ENCODE measurements at regions not wholly inside any gene's neighbourhood (a gene's known extent, or its start where the extent isn't known, plus 50 kb on each side); places are given as distances from the start of the nearest gene placed in this dataset.

GRCh38 chr10:20981419-20981953 lies 84.4 kb upstream of the NEBL start:
- Mint-ChIP-seq H3K4me1 (ENCODE audit: unreplicated experiment) (peaks cover 12% of the 10 kb centered on the region), H3K9me3 (no peaks in the 10 kb centered on the region), H3K27me3 (peaks cover 4% of the 10 kb centered on the region), H3K27ac (no peak overlapping the region), H3K4me3 (no peak overlapping the region), H3K36me3 (no peaks in the 10 kb centered on the region)
- no peak for DNase-seq (ENCODE audit: extremely low spot score, unreplicated experiment)
- TF ChIP-seq, protein P1, sequence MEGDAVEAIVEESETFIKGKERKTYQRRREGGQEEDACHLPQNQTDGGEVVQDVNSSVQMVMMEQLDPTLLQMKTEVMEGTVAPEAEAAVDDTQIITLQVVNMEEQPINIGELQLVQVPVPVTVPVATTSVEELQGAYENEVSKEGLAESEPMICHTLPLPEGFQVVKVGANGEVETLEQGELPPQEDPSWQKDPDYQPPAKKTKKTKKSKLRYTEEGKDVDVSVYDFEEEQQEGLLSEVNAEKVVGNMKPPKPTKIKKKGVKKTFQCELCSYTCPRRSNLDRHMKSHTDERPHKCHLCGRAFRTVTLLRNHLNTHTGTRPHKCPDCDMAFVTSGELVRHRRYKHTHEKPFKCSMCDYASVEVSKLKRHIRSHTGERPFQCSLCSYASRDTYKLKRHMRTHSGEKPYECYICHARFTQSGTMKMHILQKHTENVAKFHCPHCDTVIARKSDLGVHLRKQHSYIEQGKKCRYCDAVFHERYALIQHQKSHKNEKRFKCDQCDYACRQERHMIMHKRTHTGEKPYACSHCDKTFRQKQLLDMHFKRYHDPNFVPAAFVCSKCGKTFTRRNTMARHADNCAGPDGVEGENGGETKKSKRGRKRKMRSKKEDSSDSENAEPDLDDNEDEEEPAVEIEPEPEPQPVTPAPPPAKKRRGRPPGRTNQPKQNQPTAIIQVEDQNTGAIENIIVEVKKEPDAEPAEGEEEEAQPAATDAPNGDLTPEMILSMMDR (conservative IDR thresholded peaks at IDR 0.05): no peak

DNA sequence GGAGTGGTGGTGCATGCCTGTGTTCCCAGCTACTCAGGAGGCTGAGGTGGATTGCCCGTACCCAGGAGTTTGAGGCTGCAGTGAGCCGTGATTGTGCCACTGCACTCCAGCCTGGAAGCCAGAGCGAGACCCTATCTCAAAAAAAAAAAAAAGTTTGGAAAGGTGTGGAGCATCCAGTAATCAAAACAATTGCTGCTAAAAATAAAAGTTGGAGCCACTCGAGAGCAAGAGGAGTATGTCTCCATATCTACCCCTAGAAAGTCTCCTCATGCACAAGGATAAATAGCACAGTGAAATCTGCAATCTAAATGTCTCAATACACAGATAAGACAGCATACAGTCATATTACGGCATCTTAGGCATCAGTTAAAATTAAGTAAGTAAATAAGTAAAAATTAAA lies 81.5 kb upstream of the NEBL start:
- TF ChIP-seq, protein P1 (conservative IDR thresholded peaks at IDR 0.05): no peak
- Mint-ChIP-seq H3K27me3 (peaks cover 8% of the 10 kb centered on the region), H3K36me3 (no peaks in the 10 kb centered on the region), H3K27ac (no peak overlapping the region), H3K4me3 (no peak overlapping the region), H3K9me3 (no peaks in the 10 kb centered on the region), H3K4me1 (ENCODE audit: unreplicated experiment) (peaks cover 12% of the 10 kb centered on the region)
- DNase-seq (ENCODE audit: extremely low spot score, unreplicated experiment): no peak

GRCh38 chr10:20977300-20977699 lies 80.2 kb upstream of the NEBL start:
- no peak overlapping the region for H3K4me3 Mint-ChIP-seq
- TF ChIP-seq, protein P1 (conservative IDR thresholded peaks at IDR 0.05): no peak
- H3K27ac Mint-ChIP-seq: no peak overlapping the region
- no peaks in the 10 kb centered on the region for H3K9me3 Mint-ChIP-seq
- H3K4me1 Mint-ChIP-seq (ENCODE audit: unreplicated experiment): peaks cover 12% of the 10 kb centered on the region
- H3K36me3 Mint-ChIP-seq: no peaks in the 10 kb centered on the region
- peaks cover 8% of the 10 kb centered on the region for H3K27me3 Mint-ChIP-seq
- no peak for DNase-seq (ENCODE audit: extremely low spot score, unreplicated experiment)

- H3K27me3 Mint-ChIP-seq: peaks cover 8% of the 10 kb centered on the region
- H3K4me3 Mint-ChIP-seq: no peak overlapping the region
- H3K36me3 Mint-ChIP-seq: no peaks in the 10 kb centered on the region
- no peak for DNase-seq (ENCODE audit: extremely low spot score, unreplicated experiment)
- TF ChIP-seq, protein P1 (conservative IDR thresholded peaks at IDR 0.05): no peak
- no peak overlapping the region for H3K27ac Mint-ChIP-seq
- H3K4me1 Mint-ChIP-seq (ENCODE audit: unreplicated experiment): peaks cover 12% of the 10 kb centered on the region
- no peaks in the 10 kb centered on the region for H3K9me3 Mint-ChIP-seq
These were observed 79.8 kb upstream of the NEBL start for GRCh38 chr10:20976891-20977290.

DNA sequence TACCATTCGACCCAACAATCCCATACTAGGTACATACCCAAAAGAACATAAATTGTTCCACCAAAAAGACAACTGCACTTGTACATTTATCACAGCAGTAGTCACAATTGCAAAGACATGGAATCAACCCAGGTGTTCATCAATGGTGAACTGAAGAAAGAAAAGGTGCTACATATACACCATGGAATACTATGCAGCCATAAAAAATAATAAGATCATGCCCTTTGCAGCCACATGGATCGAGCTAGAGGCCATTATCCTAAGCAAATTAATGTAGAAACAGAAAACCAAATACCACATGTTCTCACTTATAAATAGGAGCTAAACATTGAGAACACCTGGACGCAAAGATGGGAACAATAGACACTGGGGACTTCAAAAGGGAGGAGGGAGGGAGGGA lies 79.3 kb upstream of the NEBL start:
- Mint-ChIP-seq H3K4me1 (ENCODE audit: unreplicated experiment) (peaks cover 12% of the 10 kb centered on the region), H3K9me3 (no peaks in the 10 kb centered on the region), H3K27me3 (peaks cover 8% of the 10 kb centered on the region), H3K4me3 (no peak overlapping the region), H3K27ac (no peak overlapping the region), H3K36me3 (no peaks in the 10 kb centered on the region)
- no peak for DNase-seq (ENCODE audit: extremely low spot score, unreplicated experiment)
- TF ChIP-seq, protein P1 (conservative IDR thresholded peaks at IDR 0.05): no peak

- Mint-ChIP-seq H3K27me3 (peaks cover 5% of the 10 kb centered on the region), H3K4me3 (no peak overlapping the region), H3K4me1 (ENCODE audit: unreplicated experiment) (peaks cover 12% of the 10 kb centered on the region), H3K27ac (no peak overlapping the region), H3K9me3 (no peaks in the 10 kb centered on the region), H3K36me3 (no peaks in the 10 kb centered on the region)
- TF ChIP-seq, protein P1 (conservative IDR thresholded peaks at IDR 0.05): no peak
- no peak for DNase-seq (ENCODE audit: extremely low spot score, unreplicated experiment)
These were observed 78.1 kb upstream of the NEBL start for GRCh38 chr10:20975236-20975635.

Measured in type B pancreatic cell (in vitro differentiated cells).